Esophagus squamous epithelium (tissue), 5 donors: ENCODE measurements at regions not wholly inside any gene's neighbourhood (a gene's known extent, or its start where the extent isn't known, plus 50 kb on each side); places are given as distances from the start of the nearest gene placed in this dataset.

Experiments
- DNase-seq: peaks from one replicate; lab custom pipeline; 2025; lab: John Stamatoyannopoulos, UW
- H3K27ac ChIP-seq, 4 donors: fragments of 200-600 bp; sonication (generic); one replicate each; pipeline ENCODE4 v1.5.1; 2016 to 2019; ENCODE audit warnings: mild to moderate bottlenecking in 1 of 4
- H3K27me3 ChIP-seq, 4 donors: fragments of 200-600 bp; sonication (generic); 1 replicate in 3 of 4; 2 replicates in 1 of 4; pipeline versions ENCODE4 v1.5.1 to v1.6.0; 2017 to 2021; ENCODE audit warnings: antibody characterized with exemption in 1 of 4
- H3K36me3 ChIP-seq, 3 donors: fragments of 200-600 bp; sonication (generic); one replicate each; pipeline ENCODE4 v1.5.1; 2016 to 2019
- H3K4me1 ChIP-seq, 3 donors: fragments of 200-600 bp; sonication (generic); one replicate each; pipeline ENCODE4 v1.5.1; 2017 to 2019
- H3K4me3 ChIP-seq, 4 donors: fragments of 200-600 bp; sonication (generic); 1 replicate in 3 of 4; 2 replicates in 1 of 4; pipeline ENCODE4 v1.5.1; 2016 to 2019; ENCODE audit warnings: mild to moderate bottlenecking in 2 of 4, moderate library complexity in 1 of 4
- H3K9me3 ChIP-seq, 3 donors: fragments of 200-600 bp; sonication (generic); one replicate each; pipeline ENCODE4 v1.5.1; 2016 to 2019
- CTCF ChIP-seq, 6 experiments: fragments of 450-650 bp in 4 of 6; fragments of 200-600 bp in 2 of 6; sonication (generic) in 2 of 6; IDR thresholded peaks; one replicate each; pipeline ENCODE4 v1.5.1; 2016 to 2019; ENCODE audit warnings: antibody characterized with exemption in 6 of 6, mild to moderate bottlenecking in 4 of 6, moderate library complexity in 4 of 6
- POLR2A ChIP-seq, 4 donors: fragments of 450-650 bp; IDR thresholded peaks; one replicate each; pipeline ENCODE4 v1.6.1; 2017; ENCODE audit warnings: antibody characterized with exemption in 4 of 4, mild to moderate bottlenecking in 4 of 4, moderate library complexity in 3 of 4
- WGBS, 2 donors: methylation state at CpG; one replicate each; pipeline ENCODE4 v1.1.5; 2018; 5-methylcytosine and 5-hydroxymethylcytosine counted together
- intact Hi-C: fragments of 100-400 bp; cut with DNase I; formaldehyde crosslinking; loops from one replicate; pipeline ENCODE4 v1.15.0; 2022
- donor health status: DM: yes; HTN: yes; CAD: no.

- DNase-seq, result no peak
- intact Hi-C loops, result loop anchor here (5.0 to 10.0 kb wide), 2 partner anchors 615 to 732 kb away; no protein-coding TSS in a partner anchor
- H3K36me3 ChIP-seq, result no peaks in the 10 kb centered on the region
- TF ChIP-seq POLR2A (IDR thresholded peaks at IDR 0.05), result no peak
- TF ChIP-seq CTCF (IDR thresholded peaks at IDR 0.05), result peak in 5 of 6 experiments; percentile 19 to 58 (median 53)
- H3K27ac ChIP-seq, result no peak overlapping the region
- H3K27me3 ChIP-seq, result peaks cover 0 to 7% (median 0%) of the 10 kb centered on the region in 4 donors
- peaks cover 0 to 5% (median 0%) of the 10 kb centered on the region in 3 donors for H3K4me1 ChIP-seq
- no peaks in the 10 kb centered on the region for H3K9me3 ChIP-seq
- no peak overlapping the region for H3K4me3 ChIP-seq
- 3 to 6% methylated on average over 5 of the region's 5 CpGs for WGBS, 2 donors
These were observed 500.0 kb downstream of the DIRAS2 start for GRCh38 chr9:90142580-90142979.

GRCh38 chr9:90147426-90147825 lies 495.2 kb downstream of the DIRAS2 start:
- WGBS, 2 donors, result 40 to 56% methylated on average over 3 of the region's 3 CpGs
- no peaks in the 10 kb centered on the region for H3K36me3 ChIP-seq
- intact Hi-C loops, result loop anchor here (10.0 kb wide), 1 partner anchor 727 kb away; no protein-coding TSS in a partner anchor
- peaks cover 0 to 1% (median 0%) of the 10 kb centered on the region in 3 donors for H3K4me1 ChIP-seq
- no peak for TF ChIP-seq POLR2A (IDR thresholded peaks at IDR 0.05)
- no peak for TF ChIP-seq CTCF (IDR thresholded peaks at IDR 0.05)
- no peak overlapping the region for H3K4me3 ChIP-seq
- H3K27ac ChIP-seq, result no peak overlapping the region
- no peak for DNase-seq
- no peaks in the 10 kb centered on the region for H3K9me3 ChIP-seq
- H3K27me3 ChIP-seq, result peaks cover 0 to 7% (median 0%) of the 10 kb centered on the region in 4 donors

- H3K36me3 ChIP-seq, result no peaks in the 10 kb centered on the region
- H3K27ac ChIP-seq, result no peak overlapping the region
- no peaks in the 10 kb centered on the region for H3K27me3 ChIP-seq
- intact Hi-C loops, result no loop called here
- no peaks in the 10 kb centered on the region for H3K9me3 ChIP-seq
- no peak for DNase-seq
- 64 to 69% methylated on average over 2 of the region's 2 CpGs for WGBS, 2 donors
- H3K4me3 ChIP-seq, result no peak overlapping the region
- H3K4me1 ChIP-seq, result no peaks in the 10 kb centered on the region
- no peak for TF ChIP-seq CTCF (IDR thresholded peaks at IDR 0.05)
- no peak for TF ChIP-seq POLR2A (IDR thresholded peaks at IDR 0.05)
These were observed 486.3 kb downstream of the DIRAS2 start for GRCh38 chr9:90156318-90156717.

- no peaks in the 10 kb centered on the region for H3K27me3 ChIP-seq
- no peak overlapping the region for H3K4me3 ChIP-seq
- H3K36me3 ChIP-seq, result no peaks in the 10 kb centered on the region
- no peaks in the 10 kb centered on the region for H3K9me3 ChIP-seq
- DNase-seq, result no peak
- TF ChIP-seq POLR2A (IDR thresholded peaks at IDR 0.05) (no peak), CTCF (IDR thresholded peaks at IDR 0.05) (no peak)
- H3K4me1 ChIP-seq, result no peaks in the 10 kb centered on the region
- 92 to 94% methylated on average over 5 of the region's 5 CpGs for WGBS, 2 donors
- intact Hi-C loops, result no loop called here
- H3K27ac ChIP-seq, result no peak overlapping the region
These were observed 480.3 kb downstream of the DIRAS2 start for GRCh38 chr9:90162326-90162725.

GRCh38 chr9:90162819-90163218 lies 479.8 kb downstream of the DIRAS2 start:
- Histone ChIP-seq H3K4me3 (no peak overlapping the region), H3K27ac (no peak overlapping the region)
- WGBS, 2 donors, result 42 to 72% methylated on average over 3 of the region's 3 CpGs

More at GRCh38 chr9:90162819-90163218, 479.8 kb downstream of the DIRAS2 start:
- no peak for DNase-seq
- Histone ChIP-seq H3K36me3 (no peaks in the 10 kb centered on the region), H3K27me3 (no peaks in the 10 kb centered on the region), H3K9me3 (no peaks in the 10 kb centered on the region), H3K4me1 (no peaks in the 10 kb centered on the region)
- TF ChIP-seq CTCF (IDR thresholded peaks at IDR 0.05) (no peak), POLR2A (IDR thresholded peaks at IDR 0.05) (no peak)
- intact Hi-C loops, result no loop called here
